Activated naive CD4-positive, alpha-beta T cell treated with anti-CD3 and anti-CD28 coated beads for 36 hours (primary cell): ENCODE measurements at regions not wholly inside any gene's neighbourhood (a gene's known extent, or its start where the extent isn't known, plus 50 kb on each side); places are given as distances from the start of the nearest gene placed in this dataset.
"Not testable (repeated sequence)": the region's sequence is repeated elsewhere in the genome, so short reads cannot be mapped to it uniquely, and the experiment has no call there.

Experiments used
- CTCF ChIA-PET: fragments of 350-600 bp; sonication (Branson Sonifier 250); formaldehyde crosslinking; loops from one replicate; lab custom pipeline; 2021; ENCODE audit warnings: antibody characterized with exemption; lab: Charles Lee
- DNase-seq: peaks from one replicate; pipeline ENCODE4 v3.0.0-alpha.2; 2020
- H3K27ac Mint-ChIP-seq: one replicate; pipeline ENCODE4 v1.8.0; 2021; ENCODE audit warnings: mild to moderate bottlenecking, mixed read lengths
- H3K27me3 Mint-ChIP-seq: one replicate; pipeline ENCODE4 v1.8.0; 2021; ENCODE audit warnings: low read depth, mixed read lengths
- H3K36me3 Mint-ChIP-seq: one replicate; pipeline ENCODE4 v1.8.0; 2021; ENCODE audit warnings: low read depth, mixed read lengths
- H3K4me1 Mint-ChIP-seq: one replicate; pipeline ENCODE4 v1.8.0; 2021; ENCODE audit warnings: low read depth, mixed read lengths
- H3K4me3 Mint-ChIP-seq: one replicate; pipeline ENCODE4 v1.8.0; 2021; ENCODE audit warnings: mild to moderate bottlenecking, moderate library complexity, mixed read lengths
- H3K9me3 Mint-ChIP-seq: one replicate; pipeline ENCODE4 v1.8.0; 2021; ENCODE audit warnings: mixed read lengths
- intact Hi-C: fragments of 100-400 bp; cut with micrococcal nuclease; formaldehyde crosslinking; loops from one replicate; pipeline ENCODE4 v1.15.1; 2023

DNA sequence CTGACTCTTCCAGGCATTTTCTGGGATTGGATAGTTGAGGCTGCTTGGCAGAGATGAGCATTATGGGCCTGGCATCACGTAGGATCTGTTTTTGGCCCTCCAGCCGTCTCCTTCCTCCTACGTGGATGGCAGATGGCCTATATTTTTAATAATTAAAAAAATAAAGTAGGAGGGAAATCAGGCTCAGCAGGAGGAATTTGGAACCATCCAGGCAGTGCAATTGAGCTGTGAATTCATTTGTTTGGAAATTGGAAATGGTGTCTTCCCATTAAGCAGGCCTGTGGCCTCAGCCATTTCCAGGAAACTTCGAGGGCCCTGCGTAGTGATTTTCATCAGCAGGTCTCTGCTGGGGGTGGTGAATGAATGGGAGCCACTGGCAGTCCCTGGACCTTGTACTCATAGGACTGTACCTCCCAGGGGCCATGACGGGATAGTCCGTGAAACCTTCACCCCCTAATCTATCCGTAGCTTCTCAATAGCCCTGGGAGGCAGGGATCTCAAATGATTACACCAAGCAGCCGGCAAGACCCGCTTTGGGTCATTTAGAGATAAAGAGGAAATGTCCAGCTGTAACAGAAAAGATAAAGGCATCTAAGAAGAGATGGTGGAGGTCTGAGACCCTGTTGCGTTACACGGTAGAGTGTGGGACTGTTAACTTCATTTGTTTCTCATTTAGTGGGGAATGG, 73.1 kb upstream of the TNP1 start:
- no peaks in the 10 kb centered on the region for H3K4me1 Mint-ChIP-seq
- H3K36me3 Mint-ChIP-seq: no peaks in the 10 kb centered on the region
- CTCF ChIA-PET: no interaction called here
- H3K4me3 Mint-ChIP-seq: no peak overlapping the region
- no peaks in the 10 kb centered on the region for H3K9me3 Mint-ChIP-seq
- intact Hi-C loops: no loop called here
- H3K27me3 Mint-ChIP-seq: peaks cover 4% of the 10 kb centered on the region
- H3K27ac Mint-ChIP-seq: no peak overlapping the region
- no peak for DNase-seq

DNA sequence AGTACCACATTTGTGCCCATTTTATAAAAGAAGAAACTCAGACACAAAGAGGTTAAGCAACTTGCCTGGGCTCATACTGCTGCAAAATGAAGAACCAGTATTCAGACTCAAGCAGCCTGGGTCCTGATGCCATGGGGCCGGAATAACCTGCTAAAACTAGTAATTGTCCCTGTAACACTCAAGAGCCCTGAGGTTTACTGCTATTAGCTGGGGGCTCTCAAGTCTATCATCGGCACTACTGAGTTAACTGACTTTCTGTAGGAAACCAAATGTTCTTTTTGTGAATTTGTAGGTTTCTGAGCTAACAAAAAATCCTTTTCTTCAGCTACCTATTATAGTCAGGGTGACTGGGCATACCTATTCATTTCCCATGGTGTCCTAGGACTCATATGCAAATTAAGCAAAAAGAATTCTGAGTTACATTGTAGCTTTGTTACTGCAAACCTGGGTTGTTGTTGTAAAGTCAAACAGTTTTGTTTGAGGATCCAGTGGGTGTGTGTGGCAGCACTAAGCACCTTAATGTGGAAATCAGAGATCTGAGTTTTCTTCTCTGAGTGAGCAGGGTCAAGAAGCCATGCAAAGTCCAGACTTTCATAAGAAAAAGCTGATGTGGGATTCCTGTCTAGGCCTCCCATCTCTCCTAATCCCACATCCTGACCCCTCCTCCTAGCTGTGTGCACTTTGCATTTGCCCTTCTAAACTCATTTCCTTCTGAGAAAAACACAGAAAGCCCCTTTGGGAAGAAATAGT, 72.4 kb upstream of the TNP1 start:
- no peak for DNase-seq
- H3K36me3 Mint-ChIP-seq: no peaks in the 10 kb centered on the region
- no peaks in the 10 kb centered on the region for H3K9me3 Mint-ChIP-seq
- H3K4me1 Mint-ChIP-seq: no peaks in the 10 kb centered on the region
- H3K4me3 Mint-ChIP-seq: no peak overlapping the region
- CTCF ChIA-PET: no interaction called here
- H3K27ac Mint-ChIP-seq: no peak overlapping the region
- H3K27me3 Mint-ChIP-seq: peaks cover 6% of the 10 kb centered on the region
- intact Hi-C loops: no loop called here

DNA sequence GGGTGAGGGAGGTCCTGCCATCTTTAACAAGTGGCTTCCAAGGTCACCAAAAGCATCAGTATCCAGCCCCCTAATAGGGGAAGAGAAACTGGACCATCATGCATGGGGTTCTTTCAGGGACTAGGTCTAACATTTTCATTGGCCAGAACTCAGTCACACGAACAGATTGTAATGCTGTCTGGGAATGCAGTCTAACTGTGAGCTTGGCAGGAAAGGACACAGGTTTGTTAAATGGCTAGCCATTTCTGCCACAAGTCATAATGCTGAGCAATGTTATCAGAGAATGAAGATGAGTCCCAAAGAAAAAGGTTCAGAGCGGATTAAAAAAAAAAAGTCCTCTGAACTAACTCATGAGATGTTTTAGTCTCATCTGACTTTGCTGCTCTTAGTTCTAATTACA, 70.9 kb upstream of the TNP1 start:
- Mint-ChIP-seq H3K4me3 (no peak overlapping the region), H3K27me3 (peaks cover 6% of the 10 kb centered on the region), H3K27ac (no peak overlapping the region), H3K36me3 (no peaks in the 10 kb centered on the region), H3K9me3 (no peaks in the 10 kb centered on the region), H3K4me1 (no peaks in the 10 kb centered on the region)
- intact Hi-C loops: no loop called here
- CTCF ChIA-PET: no interaction called here
- DNase-seq: no peak

DNA sequence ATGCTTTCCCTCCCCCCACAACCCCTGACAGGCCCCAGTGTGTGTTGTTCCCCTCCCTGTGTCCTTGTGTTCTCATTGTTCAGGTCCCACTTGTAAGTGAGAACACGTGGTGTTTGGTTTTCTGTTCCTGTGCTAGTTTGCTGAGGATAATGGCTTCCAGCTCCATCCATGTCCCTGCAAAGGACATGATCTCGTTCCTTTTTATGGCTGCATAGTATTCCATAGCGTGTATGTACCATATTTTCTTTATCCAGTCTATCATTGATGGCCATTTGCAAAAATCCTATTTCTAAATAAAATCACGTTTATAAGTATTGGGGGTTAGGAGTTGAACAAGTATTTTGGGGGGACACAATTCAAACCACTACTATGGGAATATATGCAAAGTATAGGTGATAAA, 69.5 kb upstream of the TNP1 start:
- H3K27ac Mint-ChIP-seq, H3K4me3 Mint-ChIP-seq, H3K36me3 Mint-ChIP-seq, H3K9me3 Mint-ChIP-seq, intact Hi-C loops, DNase-seq, H3K27me3 Mint-ChIP-seq, H3K4me1 Mint-ChIP-seq: not testable (repeated sequence)
- CTCF ChIA-PET: interaction anchor here (0.7 kb wide), 1 partner anchor 23 kb away, joined by 4 read pairs; no protein-coding TSS in a partner anchor

DNA sequence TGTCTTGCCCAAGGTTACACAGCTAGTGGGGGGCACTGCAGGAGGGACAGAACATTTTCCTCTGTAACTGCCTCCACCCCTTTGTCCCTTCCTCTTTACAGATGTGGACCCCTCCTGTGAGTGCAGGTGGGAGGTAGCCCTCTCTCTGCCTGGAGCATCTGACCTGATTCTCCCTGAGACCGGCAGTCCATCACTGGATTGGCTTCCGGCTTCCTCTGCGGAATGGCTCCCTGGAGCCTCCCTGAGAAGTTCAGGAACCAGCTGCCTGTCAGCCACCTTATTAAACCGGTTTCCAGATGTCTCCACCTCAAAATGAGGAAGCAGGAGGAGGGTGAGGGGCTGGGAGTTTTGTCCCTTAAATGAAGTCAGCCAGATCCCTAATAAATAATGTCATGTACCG, 67.3 kb upstream of the TNP1 start:
- CTCF ChIA-PET: no interaction called here
- no peak for DNase-seq
- intact Hi-C loops: no loop called here
- no peaks in the 10 kb centered on the region for H3K4me1 Mint-ChIP-seq
- H3K27ac Mint-ChIP-seq: no peak overlapping the region
- H3K9me3 Mint-ChIP-seq: no peaks in the 10 kb centered on the region
- H3K27me3 Mint-ChIP-seq: peaks cover 6% of the 10 kb centered on the region
- H3K4me3 Mint-ChIP-seq: no peak overlapping the region
- no peaks in the 10 kb centered on the region for H3K36me3 Mint-ChIP-seq

DNA sequence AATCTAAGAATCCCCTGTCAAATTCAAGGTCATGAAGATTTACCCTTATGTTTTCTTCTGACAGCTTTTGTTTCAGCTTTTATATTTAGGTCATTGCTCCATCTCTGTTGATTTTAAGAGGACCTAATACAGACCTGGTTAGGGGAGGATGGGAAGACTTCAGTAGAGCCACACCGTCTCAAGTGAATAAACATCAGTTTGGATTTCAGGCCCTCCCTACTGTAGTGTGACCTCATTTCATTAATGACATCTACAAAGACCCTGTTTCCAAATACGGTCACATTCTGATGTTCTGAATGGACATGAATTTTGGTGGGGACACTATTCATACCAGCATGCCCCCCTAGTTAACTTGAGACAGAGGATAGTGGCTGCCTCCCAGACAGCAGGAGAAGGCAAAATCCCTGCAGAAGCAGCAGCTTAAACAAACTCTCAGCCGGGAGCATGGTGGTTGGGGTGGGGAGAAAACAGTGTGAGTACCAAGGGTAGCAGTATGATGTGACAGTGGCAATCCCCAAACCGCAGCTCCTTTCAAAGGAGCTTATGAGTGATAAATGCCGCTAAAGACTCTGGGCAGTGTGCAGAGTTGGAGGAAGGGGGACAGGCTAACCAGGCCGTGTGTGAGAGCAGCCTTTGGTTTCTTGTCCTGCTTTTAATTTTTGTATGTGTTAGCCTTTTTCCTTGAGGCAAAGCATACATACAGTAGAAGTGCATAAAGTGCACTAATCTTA, 65.9 kb upstream of the TNP1 start:
- DNase-seq: no peak
- H3K36me3 Mint-ChIP-seq: no peaks in the 10 kb centered on the region
- no peaks in the 10 kb centered on the region for H3K4me1 Mint-ChIP-seq
- H3K4me3 Mint-ChIP-seq: no peak overlapping the region
- intact Hi-C loops: no loop called here
- no peaks in the 10 kb centered on the region for H3K9me3 Mint-ChIP-seq
- H3K27ac Mint-ChIP-seq: no peak overlapping the region
- H3K27me3 Mint-ChIP-seq: peaks cover 6% of the 10 kb centered on the region
- CTCF ChIA-PET: no interaction called here

DNA sequence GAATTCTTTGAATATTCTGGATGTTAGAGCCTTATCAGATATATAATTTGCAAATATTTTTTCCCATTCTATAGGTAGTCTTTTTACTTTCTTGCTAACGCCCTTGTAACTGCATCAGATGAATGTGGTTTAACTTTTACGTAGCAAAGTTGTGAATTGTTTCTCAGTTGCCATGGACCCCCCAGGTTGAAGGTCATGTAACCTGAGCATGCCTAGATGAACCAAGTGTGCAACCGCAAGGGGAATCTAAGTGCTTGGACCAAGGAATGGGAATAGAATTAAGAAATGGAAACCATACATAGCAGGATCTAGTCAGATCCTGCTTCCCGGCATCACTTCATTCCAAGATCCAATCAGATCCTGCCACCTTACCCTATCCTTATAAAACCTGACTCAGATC, 65.1 kb upstream of the TNP1 start:
- DNase-seq: no peak
- no peaks in the 10 kb centered on the region for H3K9me3 Mint-ChIP-seq
- no peaks in the 10 kb centered on the region for H3K36me3 Mint-ChIP-seq
- no peak overlapping the region for H3K27ac Mint-ChIP-seq
- peaks cover 6% of the 10 kb centered on the region for H3K27me3 Mint-ChIP-seq
- intact Hi-C loops: no loop called here
- CTCF ChIA-PET: no interaction called here
- H3K4me3 Mint-ChIP-seq: no peak overlapping the region
- no peaks in the 10 kb centered on the region for H3K4me1 Mint-ChIP-seq

DNA sequence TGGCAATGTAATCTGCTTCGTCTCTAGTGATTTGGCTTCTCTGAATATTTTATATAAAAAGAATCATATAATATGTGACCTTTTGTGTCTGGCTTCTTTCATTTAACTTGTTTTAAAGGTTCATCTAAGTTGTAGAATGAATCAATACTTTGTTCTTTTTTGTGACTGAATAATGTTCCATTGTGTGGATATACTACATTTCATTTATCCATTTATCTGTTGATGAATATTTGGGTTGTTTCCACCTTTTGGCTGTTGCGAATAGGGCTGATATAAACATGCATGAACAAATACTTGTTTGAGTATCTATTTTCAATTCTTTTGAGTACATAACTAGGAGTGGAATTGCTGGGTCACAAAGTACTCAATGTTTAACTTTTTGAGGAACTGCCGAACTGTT, 63.8 kb upstream of the TNP1 start:
- no peak for DNase-seq
- Mint-ChIP-seq H3K9me3 (no peaks in the 10 kb centered on the region), H3K36me3 (no peaks in the 10 kb centered on the region), H3K27ac (no peak overlapping the region), H3K4me1 (no peaks in the 10 kb centered on the region), H3K27me3 (peaks cover 2% of the 10 kb centered on the region), H3K4me3 (no peak overlapping the region)
- intact Hi-C loops: no loop called here
- CTCF ChIA-PET: no interaction called here

DNA sequence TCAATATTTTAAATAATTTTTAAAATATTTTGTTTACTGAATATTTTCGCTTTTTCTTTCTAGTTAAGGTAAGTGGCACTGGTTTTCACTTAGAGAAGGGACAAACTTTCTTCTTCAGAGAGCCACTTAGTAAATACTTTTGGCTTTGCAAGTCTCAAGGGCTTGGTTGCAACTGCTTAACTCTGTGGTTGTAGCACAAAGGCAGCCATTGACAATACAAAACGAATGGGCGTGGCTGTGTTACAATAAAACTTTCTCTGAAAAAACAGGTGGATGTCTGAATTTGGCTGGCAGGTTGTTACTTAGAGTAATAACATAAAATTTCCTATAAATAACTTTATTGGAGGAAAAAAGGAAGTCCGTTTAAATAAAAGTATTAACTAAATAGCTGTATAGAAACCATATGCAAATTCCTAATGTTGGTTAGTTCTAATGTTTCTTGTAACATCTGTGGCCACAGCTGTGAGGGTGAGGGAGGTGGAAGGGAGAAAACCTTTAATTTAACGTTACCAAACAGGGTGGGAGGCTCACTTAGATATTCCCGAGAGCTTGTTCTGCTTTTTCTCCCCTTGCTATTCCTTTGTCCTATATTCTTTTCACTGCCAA, 62.4 kb upstream of the TNP1 start:
- no peaks in the 10 kb centered on the region for H3K27me3 Mint-ChIP-seq
- CTCF ChIA-PET: interaction anchor here (0.6 kb wide), 1 partner anchor 979 kb away, joined by 3 read pairs; no protein-coding TSS in a partner anchor
- H3K9me3 Mint-ChIP-seq: no peaks in the 10 kb centered on the region
- H3K27ac Mint-ChIP-seq: no peak overlapping the region
- H3K4me1 Mint-ChIP-seq: no peaks in the 10 kb centered on the region
- no peaks in the 10 kb centered on the region for H3K36me3 Mint-ChIP-seq
- intact Hi-C loops: no loop called here
- no peak for DNase-seq
- no peak overlapping the region for H3K4me3 Mint-ChIP-seq

DNA sequence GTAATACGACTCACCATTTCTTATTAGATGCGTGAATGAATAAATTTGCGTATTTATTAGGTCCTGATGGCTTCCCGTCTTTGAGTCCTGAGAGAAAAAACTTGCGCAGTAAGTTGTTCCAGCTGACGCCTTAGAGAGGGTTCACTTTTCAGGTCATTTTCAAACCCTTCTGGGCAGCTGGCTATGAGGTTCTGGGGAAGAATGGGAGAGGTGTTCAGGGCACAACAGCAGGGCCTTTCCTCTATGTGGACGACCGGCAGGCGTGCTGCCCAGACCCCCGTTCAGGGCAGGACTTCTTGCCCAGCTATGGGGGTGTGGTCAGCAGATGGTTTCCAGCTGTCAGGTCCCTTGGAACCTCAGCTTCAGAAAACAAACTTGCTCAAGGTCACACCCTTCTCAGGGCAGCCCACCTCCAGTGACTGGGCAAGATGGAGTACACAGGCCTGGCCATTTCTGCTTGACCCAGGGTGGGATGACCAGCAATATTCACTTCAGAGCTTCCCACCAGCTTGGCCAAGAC, 61.1 kb upstream of the TNP1 start:
- Mint-ChIP-seq H3K36me3 (no peaks in the 10 kb centered on the region), H3K27ac (no peak overlapping the region), H3K9me3 (no peaks in the 10 kb centered on the region), H3K4me3 (no peak overlapping the region), H3K4me1 (no peaks in the 10 kb centered on the region), H3K27me3 (no peaks in the 10 kb centered on the region)
- intact Hi-C loops: no loop called here
- CTCF ChIA-PET: interaction anchor here (0.6 kb wide), 2 partner anchors 394 to 1566 kb away, joined by 3 to 4 read pairs; no protein-coding TSS in a partner anchor
- no peak for DNase-seq

DNA sequence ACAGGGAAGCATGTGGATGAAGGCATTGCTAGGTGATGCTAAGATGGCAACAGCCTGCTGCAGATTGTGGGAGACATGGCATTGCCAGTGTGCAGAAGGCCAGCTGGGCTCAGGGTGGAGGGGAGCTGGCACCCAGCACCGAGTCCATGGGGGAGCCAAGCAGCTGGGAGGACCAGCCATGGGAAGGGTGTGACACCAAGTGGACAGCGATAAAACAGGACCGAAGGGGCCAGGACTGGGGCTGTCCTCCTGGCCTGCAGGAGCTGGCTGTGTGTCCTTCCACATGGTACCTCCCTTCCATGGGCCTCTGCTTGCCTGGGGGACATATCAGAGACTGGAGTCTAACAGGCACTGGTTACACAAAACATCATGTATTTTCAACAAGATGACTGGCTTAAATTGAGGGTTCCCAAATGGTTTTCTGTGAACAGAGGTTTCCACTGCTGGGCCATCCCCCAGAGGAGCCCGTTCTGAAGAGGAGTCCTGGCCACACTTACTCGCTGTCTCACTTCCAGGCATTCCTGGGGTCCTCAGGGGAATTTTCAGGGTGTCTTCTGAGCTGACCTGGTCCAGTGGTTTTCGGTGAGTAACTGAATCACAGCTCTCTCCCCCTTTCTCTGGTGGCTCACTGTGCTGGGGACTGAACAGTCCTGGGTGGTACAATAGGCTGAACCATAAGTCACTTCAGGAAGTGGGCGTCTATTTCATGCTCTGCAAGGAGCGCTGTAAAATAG, 60.4 kb upstream of the TNP1 start:
- Mint-ChIP-seq H3K27ac (no peak overlapping the region), H3K4me3 (no peak overlapping the region), H3K4me1 (no peaks in the 10 kb centered on the region), H3K9me3 (no peaks in the 10 kb centered on the region), H3K27me3 (peaks cover 2% of the 10 kb centered on the region), H3K36me3 (no peaks in the 10 kb centered on the region)
- CTCF ChIA-PET: interaction anchor here (0.6 kb wide), 1 partner anchor 1566 kb away, joined by 3 read pairs; no protein-coding TSS in a partner anchor
- DNase-seq: no peak
- intact Hi-C loops: no loop called here
